A549 (cell line): ENCODE measurements at regions not wholly inside any gene's neighbourhood (a gene's known extent, or its start where the extent isn't known, plus 50 kb on each side); places are given as distances from the start of the nearest gene placed in this dataset.

Experiments
- CBX2 ChIP-seq: fragments of 200-600 bp; sonication (generic); IDR thresholded peaks from 2 replicates; pipeline ENCODE4 v1.6.1; 2016; ENCODE audit warnings: low read depth, mild to moderate bottlenecking, borderline replicate concordance
- POLR2A ChIP-seq: IDR thresholded peaks from 2 replicates; pipeline ENCODE4 v1.6.1; 2012; ENCODE audit warnings: mild to moderate bottlenecking, low read length
- SREBF2 ChIP-seq: fragments of 450-650 bp; IDR thresholded peaks from 2 replicates; pipeline ENCODE4 v1.6.1; 2014; ENCODE audit warnings: mild to moderate bottlenecking, moderate library complexity
- TF ChIP-seq, protein P1 (sequence below): fragments of >200 bp; sonication (Bioruptor Twin); formaldehyde crosslinking; IDR thresholded peaks from 3 replicates; pipeline ENCODE4 v1.5.1; 2016

DNA sequence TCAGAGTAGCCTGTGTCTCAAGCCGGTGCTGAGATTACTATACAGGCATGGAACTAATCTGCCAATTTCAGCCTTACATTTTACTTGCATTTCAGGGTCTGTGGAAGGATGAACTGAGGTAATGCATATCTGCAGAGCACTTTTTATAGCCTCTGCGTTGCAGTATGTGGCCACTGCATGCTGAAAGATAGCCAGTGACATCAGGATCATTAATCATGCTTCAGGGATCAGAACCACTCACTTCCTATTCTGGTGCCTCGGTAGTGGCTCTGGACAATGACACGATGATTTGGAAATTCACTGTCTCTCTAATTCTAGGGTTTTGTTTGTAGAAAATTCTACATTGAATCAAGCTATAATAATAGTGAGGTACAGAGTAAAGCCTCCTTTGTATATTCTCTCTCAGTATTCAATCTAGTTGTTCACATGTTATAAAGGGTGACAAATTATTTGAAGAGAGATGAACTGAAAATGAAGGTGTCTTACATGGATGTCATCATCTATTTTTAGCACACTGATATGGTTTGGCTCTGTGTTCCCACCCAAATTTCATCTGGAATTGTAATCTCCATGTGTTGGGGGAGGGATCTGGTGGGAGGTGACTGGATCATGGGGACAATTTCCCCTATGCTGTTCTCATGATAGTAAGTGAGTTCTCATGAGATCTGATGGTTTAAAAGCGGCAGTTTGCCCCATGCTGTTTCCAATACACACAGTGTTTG, 554.3 kb upstream of the MIS18BP1 start:
- TF ChIP-seq SREBF2, result no peak
- no peak for TF ChIP-seq POLR2A
- TF ChIP-seq, protein P1, sequence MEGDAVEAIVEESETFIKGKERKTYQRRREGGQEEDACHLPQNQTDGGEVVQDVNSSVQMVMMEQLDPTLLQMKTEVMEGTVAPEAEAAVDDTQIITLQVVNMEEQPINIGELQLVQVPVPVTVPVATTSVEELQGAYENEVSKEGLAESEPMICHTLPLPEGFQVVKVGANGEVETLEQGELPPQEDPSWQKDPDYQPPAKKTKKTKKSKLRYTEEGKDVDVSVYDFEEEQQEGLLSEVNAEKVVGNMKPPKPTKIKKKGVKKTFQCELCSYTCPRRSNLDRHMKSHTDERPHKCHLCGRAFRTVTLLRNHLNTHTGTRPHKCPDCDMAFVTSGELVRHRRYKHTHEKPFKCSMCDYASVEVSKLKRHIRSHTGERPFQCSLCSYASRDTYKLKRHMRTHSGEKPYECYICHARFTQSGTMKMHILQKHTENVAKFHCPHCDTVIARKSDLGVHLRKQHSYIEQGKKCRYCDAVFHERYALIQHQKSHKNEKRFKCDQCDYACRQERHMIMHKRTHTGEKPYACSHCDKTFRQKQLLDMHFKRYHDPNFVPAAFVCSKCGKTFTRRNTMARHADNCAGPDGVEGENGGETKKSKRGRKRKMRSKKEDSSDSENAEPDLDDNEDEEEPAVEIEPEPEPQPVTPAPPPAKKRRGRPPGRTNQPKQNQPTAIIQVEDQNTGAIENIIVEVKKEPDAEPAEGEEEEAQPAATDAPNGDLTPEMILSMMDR, result no peak
- no peak for TF ChIP-seq CBX2
